ENCODE measurements at regions not wholly inside any gene's neighbourhood (a gene's known extent, or its start where the extent isn't known, plus 50 kb on each side); places are given as distances from the start of the nearest gene placed in this dataset.

- Histone ChIP-seq H2AK9ac (replicated peaks; ENCODE audit: low read depth, low read length, poor library complexity) (no peak overlapping the region), H3K9ac (ENCODE audit: low read depth, low read length) (no peak overlapping the region), H4K91ac (ENCODE audit: insufficient read depth, low read depth, low read length) (no peak overlapping the region), H3K9me1 (ENCODE audit: insufficient read depth, low read length) (no peaks in the 10 kb centered on the region), H3K9me3 (ENCODE audit: control insufficient read depth, insufficient read depth, low read length) (no peaks in the 10 kb centered on the region), H3K14ac (replicated peaks; ENCODE audit: low read depth, low read length) (no peak overlapping the region), H4K8ac (ENCODE audit: low read depth in 2 of 2, low read length in 2 of 2) (no peak overlapping the region), H3K27ac (ENCODE audit: insufficient read depth, low read length) (no peak overlapping the region), H3K4me2 (ENCODE audit: low read depth, low read length) (no peak overlapping the region), H4K5ac (ENCODE audit: low read depth, low read length) (no peak overlapping the region), H3K4me3 (ENCODE audit: insufficient read depth, low read depth, low read length) (no peak overlapping the region), H3K4me1 (ENCODE audit: control insufficient read depth, insufficient read depth, low read length) (no peaks in the 10 kb centered on the region), H2AK5ac (ENCODE audit: low read depth, low read length) (no peak overlapping the region), H3K4ac (ENCODE audit: low read depth, low read length) (no peak overlapping the region), H2AFZ (replicated peaks; ENCODE audit: low read length, poor library complexity) (no peak overlapping the region), H2BK15ac (ENCODE audit: low read depth, low read length) (no peak overlapping the region), H3K23ac (ENCODE audit: low read depth, low read length) (no peak overlapping the region), H3K18ac (ENCODE audit: low read depth, low read length) (no peak overlapping the region), H2BK120ac (ENCODE audit: low read depth, low read length) (no peak overlapping the region), H3K27me3 (ENCODE audit: control insufficient read depth, insufficient read depth, low read length) (no peaks in the 10 kb centered on the region), H3K56ac (ENCODE audit: extremely low read depth, insufficient read depth, low read length) (no peak overlapping the region), H2BK20ac (ENCODE audit: low read depth, low read length) (no peak overlapping the region), H3K79me1 (ENCODE audit: low read depth in 1 of 2, low read length in 2 of 2) (no peaks in the 10 kb centered on the region), H3K36me3 (ENCODE audit: control insufficient read depth, insufficient read depth, low read length) (no peaks in the 10 kb centered on the region), H4K20me1 (ENCODE audit: insufficient read depth, low read length) (no peaks in the 10 kb centered on the region), H2BK5ac (ENCODE audit: low read depth, low read length, poor library complexity, severe bottlenecking) (no peak overlapping the region)
- ChIA-PET CTCF (no interaction called here), POLR2A (ENCODE audit: unreplicated experiment) (no interaction called here)
- no TSS peak for BruUV-seq (replicated peaks)
- intact Hi-C loops (cut with micrococcal nuclease) (no loop called here), dilution Hi-C loops (cut with HindIII; ENCODE audit: low sequenced_read_pairs, unreplicated experiment) (no loop called here), in situ Hi-C loops (cut with MboI; ENCODE audit: low sequenced_read_pairs) (no loop called here)
- TF ChIP-seq SMC3 (IDR thresholded peaks at IDR 0.05; ENCODE audit: low read depth, low read length) (no peak), CTCF (conservative IDR thresholded peaks at IDR 0.05; ENCODE audit: low read depth, low read length) (no peak), RCOR1 (IDR thresholded peaks at IDR 0.05; ENCODE audit: insufficient replicate concordance, low read length) (no peak), ELK1 (IDR thresholded peaks at IDR 0.05; ENCODE audit: borderline replicate concordance, low read depth, low read length) (no peak), CHD1 (IDR thresholded peaks at IDR 0.05; ENCODE audit: low read depth, low read length) (no peak)
- DNase-seq, result no peak
- no CpG with 5 or more reads among the region's 2 CpGs for WGBS, 2 experiments (ENCODE audit: extremely low coverage in 2 of 2, insufficient read length in 1 of 2)
- no peak for ATAC-seq (ENCODE audit: low read depth)
These were observed 982.3 kb upstream of the DDX18 start for GRCh38 chr2:116832148-116832547.
